ENCODE measurements at regions not wholly inside any gene's neighbourhood (a gene's known extent, or its start where the extent isn't known, plus 50 kb on each side); places are given as distances from the start of the nearest gene placed in this dataset.

DNA sequence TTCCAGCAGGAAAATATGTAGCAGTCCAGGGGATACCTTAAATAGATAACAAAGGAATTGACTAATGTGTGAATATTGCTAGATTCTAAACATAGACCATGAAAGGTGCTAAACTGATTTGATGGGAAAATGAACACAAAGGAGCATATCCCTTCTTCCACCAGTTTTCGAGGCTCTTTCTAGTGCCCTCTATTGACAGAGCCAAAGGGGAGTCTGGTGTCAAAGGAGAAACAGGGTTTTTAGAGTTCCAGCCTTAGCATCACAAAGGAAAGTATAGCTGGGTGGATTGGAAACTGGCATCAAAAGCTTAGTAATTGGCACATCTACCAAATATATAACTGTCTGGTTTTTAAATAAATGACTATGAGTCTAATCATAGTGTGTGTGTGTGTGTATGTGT, 636.8 kb downstream of the ETV1 start:
- TF ChIP-seq POLR2AphosphoS5 (IDR thresholded peaks at IDR 0.05; ENCODE audit: low read depth, low read length) = no peak
- no peak for TF ChIP-seq TAF1 (IDR thresholded peaks at IDR 0.05; ENCODE audit: borderline replicate concordance, low read depth, low read length)
- no peak for TF ChIP-seq POLR2A (IDR thresholded peaks at IDR 0.05; ENCODE audit: low read depth, low read length)
- FAIRE-seq (no peak), DNase-seq (ENCODE audit: insufficient read length) (no peak)

DNA sequence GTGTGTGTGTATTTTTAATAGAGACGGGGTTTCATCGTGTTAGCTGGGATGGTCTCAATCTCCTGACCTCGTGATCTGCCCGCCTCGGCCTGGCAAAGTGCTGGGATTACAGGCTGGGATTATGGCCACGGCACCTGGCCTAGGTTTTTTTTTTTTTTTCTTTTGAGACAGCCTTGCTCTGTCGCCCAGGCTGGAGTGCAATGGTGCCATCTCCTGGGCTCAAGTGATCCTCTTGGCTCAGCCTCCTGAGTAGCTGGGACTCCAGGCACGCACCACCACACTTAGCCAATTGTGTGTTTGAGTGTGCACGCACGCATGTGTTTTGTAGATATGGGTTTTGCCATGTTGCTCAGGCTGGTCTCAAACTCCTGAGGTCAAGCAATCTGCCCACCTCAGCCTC, 629.8 kb downstream of the ETV1 start:
- DNase-seq (ENCODE audit: insufficient read length) = no peak
- FAIRE-seq = no peak
- no peak for TF ChIP-seq POLR2A (IDR thresholded peaks at IDR 0.05; ENCODE audit: low read depth, low read length)
- TF ChIP-seq POLR2AphosphoS5 (IDR thresholded peaks at IDR 0.05; ENCODE audit: low read depth, low read length) = no peak
- TF ChIP-seq TAF1 (IDR thresholded peaks at IDR 0.05; ENCODE audit: borderline replicate concordance, low read depth, low read length) = no peak

DNA sequence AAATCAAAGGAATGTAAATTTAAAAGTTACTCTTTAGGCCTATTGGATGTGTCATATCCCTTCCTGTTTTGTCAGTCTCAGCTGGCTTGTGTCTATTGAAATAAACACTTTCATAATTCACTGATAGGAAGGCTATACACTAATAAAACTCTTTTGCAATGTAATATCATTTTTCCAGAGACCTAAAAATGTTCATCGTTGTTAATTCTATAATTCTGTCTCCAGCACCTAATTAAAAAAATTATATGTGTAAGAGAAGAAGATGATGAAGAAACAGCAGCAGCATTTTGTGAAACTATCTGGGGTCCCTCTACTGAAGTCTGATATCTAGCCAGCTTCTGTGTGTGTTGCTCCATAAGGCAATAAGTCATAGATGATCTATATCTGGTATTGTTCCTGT, 602.7 kb downstream of the ETV1 start:
- FAIRE-seq (no peak), DNase-seq (ENCODE audit: insufficient read length) (no peak)
- TF ChIP-seq POLR2AphosphoS5 (IDR thresholded peaks at IDR 0.05; ENCODE audit: low read depth, low read length) (no peak), POLR2A (IDR thresholded peaks at IDR 0.05; ENCODE audit: low read depth, low read length) (no peak), TAF1 (IDR thresholded peaks at IDR 0.05; ENCODE audit: borderline replicate concordance, low read depth, low read length) (no peak)

DNA sequence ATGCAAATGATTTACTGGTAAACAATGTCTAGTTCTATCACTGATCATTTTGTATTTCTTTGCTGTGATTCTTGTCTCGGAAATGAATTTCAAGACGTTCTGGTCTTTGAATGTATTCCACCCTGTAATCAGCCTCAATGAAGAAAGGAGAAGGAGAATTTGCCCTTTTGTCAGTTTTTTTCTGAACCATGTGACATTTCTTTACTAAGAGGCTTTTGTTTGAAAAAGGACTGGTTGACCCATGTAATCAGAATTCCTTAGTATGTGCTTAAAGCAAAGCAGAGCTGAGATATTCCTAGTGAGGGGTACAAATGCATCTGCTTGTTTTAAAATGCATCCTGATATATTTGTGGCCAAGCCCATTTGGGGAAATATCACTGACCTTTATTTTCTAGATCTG, 581.6 kb downstream of the ETV1 start:
- TF ChIP-seq POLR2AphosphoS5 (IDR thresholded peaks at IDR 0.05; ENCODE audit: low read depth, low read length) (no peak), TAF1 (IDR thresholded peaks at IDR 0.05; ENCODE audit: borderline replicate concordance, low read depth, low read length) (no peak), POLR2A (IDR thresholded peaks at IDR 0.05; ENCODE audit: low read depth, low read length) (no peak)
- FAIRE-seq = no peak

DNA sequence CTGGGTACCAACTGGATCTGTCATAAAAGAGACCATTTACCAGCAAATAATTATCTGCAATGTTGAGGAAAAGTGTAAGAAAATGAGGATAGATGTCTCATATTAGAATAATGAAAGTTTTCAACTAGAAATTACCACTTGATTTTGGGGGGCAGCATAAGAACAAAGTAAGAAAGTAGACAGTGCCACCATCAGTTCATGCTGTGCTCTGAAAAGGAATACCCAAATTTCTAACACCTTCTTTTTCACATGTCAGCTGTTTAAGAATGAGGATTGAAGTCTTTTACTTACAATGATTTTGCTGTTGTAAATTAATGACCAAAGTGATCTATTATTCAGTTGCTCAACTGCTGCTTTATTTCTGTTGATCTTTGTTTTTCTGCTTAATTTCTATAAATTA, 578.3 kb downstream of the ETV1 start:
- no peak for DNase-seq (ENCODE audit: insufficient read length)
- FAIRE-seq = no peak
- TF ChIP-seq POLR2A (IDR thresholded peaks at IDR 0.05; ENCODE audit: low read depth, low read length) (no peak), POLR2AphosphoS5 (IDR thresholded peaks at IDR 0.05; ENCODE audit: low read depth, low read length) (no peak), TAF1 (IDR thresholded peaks at IDR 0.05; ENCODE audit: borderline replicate concordance, low read depth, low read length) (no peak)

More for the DNA sequence above, 581.6 kb downstream of the ETV1 start:
- DNase-seq (ENCODE audit: insufficient read length) = no peak

DNA sequence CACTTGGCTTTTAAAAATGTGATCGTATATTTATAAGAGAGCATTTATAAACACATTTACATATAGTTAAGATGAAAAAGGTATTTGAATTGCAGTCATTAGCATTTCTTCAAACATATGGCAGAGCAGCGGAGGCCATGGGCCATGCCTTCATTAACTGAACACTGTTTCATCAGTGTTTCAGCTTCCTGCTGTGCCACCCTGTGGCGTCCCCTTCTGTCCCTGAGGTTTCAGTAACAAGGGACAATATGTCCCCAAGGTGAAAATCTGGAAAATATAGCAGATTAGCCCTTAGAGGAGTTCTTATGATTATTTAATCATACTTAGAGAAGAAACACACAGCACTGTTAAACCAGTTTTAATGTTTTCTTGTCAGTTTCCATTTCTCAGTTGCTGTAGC, 577.8 kb downstream of the ETV1 start:
- FAIRE-seq = no peak
- no peak for DNase-seq (ENCODE audit: insufficient read length)
- TF ChIP-seq TAF1 (IDR thresholded peaks at IDR 0.05; ENCODE audit: borderline replicate concordance, low read depth, low read length) = no peak
- TF ChIP-seq POLR2AphosphoS5 (IDR thresholded peaks at IDR 0.05; ENCODE audit: low read depth, low read length) = no peak

DNA sequence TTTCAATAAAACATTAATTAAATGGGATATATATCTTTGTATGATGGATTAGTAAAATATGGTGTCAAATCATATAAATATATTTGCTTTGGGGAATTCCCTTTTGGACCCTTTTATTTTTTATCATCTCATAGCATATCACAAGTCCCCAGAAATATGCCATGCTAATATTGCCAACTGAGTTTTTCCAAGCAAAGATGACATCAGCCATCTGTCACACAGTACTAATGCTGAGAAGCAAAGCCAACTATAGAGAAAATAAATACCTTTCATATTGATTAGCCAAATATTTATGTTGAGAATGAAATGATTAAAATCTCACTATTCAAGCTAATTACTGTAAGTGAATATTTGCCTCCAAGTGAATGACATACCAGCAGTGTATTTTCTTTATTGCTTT, 575.3 kb downstream of the ETV1 start:
- DNase-seq (ENCODE audit: insufficient read length) (no peak), FAIRE-seq (no peak)
- TF ChIP-seq POLR2A (IDR thresholded peaks at IDR 0.05; ENCODE audit: low read depth, low read length) = no peak
- no peak for TF ChIP-seq TAF1 (IDR thresholded peaks at IDR 0.05; ENCODE audit: borderline replicate concordance, low read depth, low read length)
- TF ChIP-seq POLR2AphosphoS5 (IDR thresholded peaks at IDR 0.05; ENCODE audit: low read depth, low read length) = no peak

DNA sequence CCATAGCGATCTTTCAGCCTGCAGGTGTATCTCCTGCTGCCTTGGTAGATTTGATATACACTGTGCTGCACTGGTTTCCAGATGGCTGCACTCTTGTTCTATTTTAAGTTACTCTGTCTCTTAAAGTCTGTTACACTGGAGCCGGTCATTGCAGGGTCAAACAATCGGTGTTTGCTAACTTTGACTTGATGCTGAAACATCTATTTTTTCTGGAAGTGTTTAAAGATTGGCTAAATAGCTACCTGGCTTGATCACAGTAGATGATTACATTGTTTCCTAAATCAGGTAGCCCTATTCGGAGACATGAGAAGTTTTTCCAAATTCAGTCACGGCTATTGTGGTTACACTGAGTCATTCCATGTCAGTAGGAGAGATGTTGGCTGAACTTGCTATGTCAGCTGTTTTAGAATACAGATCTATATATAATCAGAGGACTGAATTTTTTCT, 574.8 kb downstream of the ETV1 start:
- TF ChIP-seq POLR2A (IDR thresholded peaks at IDR 0.05; ENCODE audit: low read depth, low read length) = no peak
- no peak for TF ChIP-seq TAF1 (IDR thresholded peaks at IDR 0.05; ENCODE audit: borderline replicate concordance, low read depth, low read length)
- TF ChIP-seq POLR2AphosphoS5 (IDR thresholded peaks at IDR 0.05; ENCODE audit: low read depth, low read length) = no peak
- FAIRE-seq = no peak
- DNase-seq (ENCODE audit: insufficient read length) = no peak

DNA sequence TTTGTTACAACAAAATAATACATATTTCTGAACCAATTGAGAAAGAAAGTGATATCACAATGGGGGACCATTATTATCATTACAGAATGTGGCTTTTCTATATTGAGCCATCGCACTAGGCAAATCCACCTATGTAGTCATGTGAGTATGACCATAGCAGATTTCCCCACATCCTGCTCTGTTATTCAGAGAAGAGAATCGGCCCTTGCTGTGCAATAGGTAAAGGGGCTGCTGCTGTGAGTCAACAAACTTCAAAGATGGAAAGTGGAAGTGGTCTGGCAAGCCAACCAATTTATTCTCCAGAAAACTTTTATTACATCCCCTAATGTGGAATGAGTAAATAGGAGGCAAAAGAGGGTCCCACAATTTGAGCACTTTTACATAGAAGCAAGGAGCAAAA, 573.4 kb downstream of the ETV1 start:
- FAIRE-seq (no peak), DNase-seq (ENCODE audit: insufficient read length) (no peak)
- TF ChIP-seq POLR2A (IDR thresholded peaks at IDR 0.05; ENCODE audit: low read depth, low read length) = no peak
- TF ChIP-seq TAF1 (IDR thresholded peaks at IDR 0.05; ENCODE audit: borderline replicate concordance, low read depth, low read length) = no peak
- no peak for TF ChIP-seq POLR2AphosphoS5 (IDR thresholded peaks at IDR 0.05; ENCODE audit: low read depth, low read length)

DNA sequence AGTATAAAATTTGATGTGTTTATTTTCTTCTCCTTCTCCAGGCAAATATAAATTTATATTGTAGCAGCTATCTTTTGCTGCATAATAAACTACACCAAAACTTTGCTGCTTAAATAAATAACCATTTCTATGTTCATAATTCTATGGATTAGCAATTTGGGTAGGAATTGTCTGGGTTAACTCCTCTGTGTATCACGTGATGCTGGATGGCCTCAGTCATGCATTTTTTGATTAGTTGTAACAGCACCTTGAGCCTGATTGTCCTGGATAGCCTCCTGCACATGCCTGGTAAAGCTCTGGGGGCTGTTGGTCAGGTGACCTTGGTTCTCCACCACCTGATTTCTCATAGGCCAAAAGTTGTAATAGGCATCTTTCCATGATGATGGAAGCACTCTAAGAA, 572.9 kb downstream of the ETV1 start:
- FAIRE-seq = no peak
- DNase-seq (ENCODE audit: insufficient read length) = no peak
- TF ChIP-seq POLR2AphosphoS5 (IDR thresholded peaks at IDR 0.05; ENCODE audit: low read depth, low read length) = no peak
- no peak for TF ChIP-seq POLR2A (IDR thresholded peaks at IDR 0.05; ENCODE audit: low read depth, low read length)
- no peak for TF ChIP-seq TAF1 (IDR thresholded peaks at IDR 0.05; ENCODE audit: borderline replicate concordance, low read depth, low read length)

DNA sequence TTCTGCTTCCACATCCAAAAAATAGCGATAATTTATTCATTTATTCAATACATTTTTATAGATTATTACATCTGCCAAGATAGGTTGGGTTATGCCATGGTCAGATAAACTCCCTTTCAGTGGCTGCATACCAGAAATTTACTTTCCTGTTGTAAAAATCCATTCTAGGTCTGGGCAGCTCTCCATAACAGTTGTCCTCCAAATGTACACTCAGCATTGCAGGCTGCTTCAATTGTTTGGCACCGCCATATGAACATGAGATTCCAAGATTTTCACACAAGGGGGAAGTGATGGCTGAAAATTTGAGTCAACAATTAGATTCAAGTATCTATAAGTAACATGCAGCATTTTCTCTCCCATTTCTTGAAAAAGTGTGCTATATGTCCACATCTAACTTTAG, 568.7 kb downstream of the ETV1 start:
- TF ChIP-seq TAF1 (IDR thresholded peaks at IDR 0.05; ENCODE audit: borderline replicate concordance, low read depth, low read length) = no peak
- no peak for TF ChIP-seq POLR2AphosphoS5 (IDR thresholded peaks at IDR 0.05; ENCODE audit: low read depth, low read length)
- TF ChIP-seq POLR2A (IDR thresholded peaks at IDR 0.05; ENCODE audit: low read depth, low read length) = no peak
- no peak for FAIRE-seq
- no peak for DNase-seq (ENCODE audit: insufficient read length)

DNA sequence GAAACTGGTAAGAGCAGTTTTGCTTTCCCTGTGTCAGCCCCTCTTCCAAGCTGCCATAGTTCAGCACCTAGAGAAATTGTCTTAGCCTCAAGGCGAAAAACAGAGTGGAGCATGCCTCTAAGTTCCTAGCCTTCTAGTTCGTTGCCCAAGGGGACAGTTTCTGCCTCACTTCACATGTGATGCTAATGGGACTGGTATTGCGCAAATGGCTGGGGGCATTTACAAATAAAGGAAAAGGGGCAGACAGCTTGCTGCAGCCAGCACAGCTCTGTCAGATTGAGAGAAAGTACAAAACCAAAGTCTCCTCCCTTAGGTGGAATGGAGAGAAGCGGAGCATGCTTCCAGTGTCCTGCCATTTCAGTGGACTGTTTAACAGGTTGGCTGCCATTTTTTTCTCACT, 567.7 kb downstream of the ETV1 start:
- TF ChIP-seq POLR2AphosphoS5 (IDR thresholded peaks at IDR 0.05; ENCODE audit: low read depth, low read length) = no peak
- no peak for TF ChIP-seq POLR2A (IDR thresholded peaks at IDR 0.05; ENCODE audit: low read depth, low read length)
- TF ChIP-seq TAF1 (IDR thresholded peaks at IDR 0.05; ENCODE audit: borderline replicate concordance, low read depth, low read length) = no peak
- DNase-seq (ENCODE audit: insufficient read length) (no peak), FAIRE-seq (no peak)

DNA sequence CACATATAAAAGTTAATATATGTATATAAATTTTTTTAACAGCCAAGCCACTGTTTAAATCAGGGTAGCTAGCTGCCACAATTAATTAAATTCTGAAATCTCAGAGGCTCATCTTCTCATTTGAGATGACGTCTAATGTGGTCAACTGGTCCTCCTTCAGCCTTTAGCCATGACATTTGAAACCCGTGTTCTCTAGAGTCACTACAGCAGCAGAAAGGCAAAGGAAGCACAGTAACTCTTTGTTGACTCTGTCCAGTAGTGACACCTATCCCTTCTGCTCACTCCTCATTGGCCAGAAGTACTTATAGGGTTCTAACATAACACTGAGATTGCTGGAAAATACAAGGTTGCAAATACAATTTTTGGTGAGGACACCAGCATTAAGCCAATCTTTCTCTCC, 555.5 kb downstream of the ETV1 start:
- no peak for DNase-seq (ENCODE audit: insufficient read length)
- FAIRE-seq = no peak
- TF ChIP-seq POLR2AphosphoS5 (IDR thresholded peaks at IDR 0.05; ENCODE audit: low read depth, low read length) (no peak), POLR2A (IDR thresholded peaks at IDR 0.05; ENCODE audit: low read depth, low read length) (no peak), TAF1 (IDR thresholded peaks at IDR 0.05; ENCODE audit: borderline replicate concordance, low read depth, low read length) (no peak)

Measured in GM12892 (cell line).